ENCODE measurements at regions not wholly inside any gene's neighbourhood (a gene's known extent, or its start where the extent isn't known, plus 50 kb on each side); places are given as distances from the start of the nearest gene placed in this dataset.

GRCh38 chr4:28228561-28229491 is 1368.2 kb downstream of the STIM2 start:
- Histone ChIP-seq H3K27me3 (ENCODE audit: low read length) (no peaks in the 10 kb centered on the region), H3K4me2 (ENCODE audit: low read depth, low read length, poor library complexity, severe bottlenecking) (no peak overlapping the region), H4K20me1 (ENCODE audit: insufficient read depth, low read depth, low read length) (no peaks in the 10 kb centered on the region), H3K4me3 (ENCODE audit: low read length) (no peak overlapping the region), H3K36me3 (ENCODE audit: insufficient read depth, low read length) (no peaks in the 10 kb centered on the region), H3K9me3 (ENCODE audit: low read length) (peaks cover 11% of the 10 kb centered on the region), H2AFZ (ENCODE audit: low read length) (no peak overlapping the region), H3K4me1 (ENCODE audit: low read length) (no peaks in the 10 kb centered on the region), H3K9me2 (replicated peaks; ENCODE audit: insufficient read depth, low read length) (no peaks in the 10 kb centered on the region; the same call in 1 of the 2 replicates), H3K27ac (ENCODE audit: low read length) (no peak overlapping the region), H3K9ac (ENCODE audit: low read length) (no peak overlapping the region), H3K79me2 (ENCODE audit: low read length) (no peaks in the 10 kb centered on the region)
- no peak for DNase-seq

DNA sequence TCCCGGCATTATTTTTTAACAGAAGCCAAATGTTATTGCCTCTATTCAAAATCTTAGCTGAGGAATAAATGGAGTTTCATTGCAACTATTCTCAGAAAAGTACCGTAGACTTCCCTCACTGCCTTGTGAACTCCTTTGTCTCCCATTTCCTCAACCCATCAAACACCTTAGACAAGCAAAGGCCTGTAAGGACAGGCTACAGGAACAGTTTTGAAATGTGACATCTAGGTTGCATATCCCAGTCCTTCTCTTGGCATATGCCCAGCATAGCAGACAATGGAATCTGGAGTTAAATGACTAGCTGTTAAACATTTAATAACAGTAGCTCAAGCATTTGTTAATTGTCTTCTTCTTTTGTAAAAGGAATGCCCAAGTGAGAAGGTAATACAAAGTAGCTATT is 1371.7 kb downstream of the STIM2 start:
- DNase-seq = no peak
- Histone ChIP-seq H3K9me2 (replicated peaks; ENCODE audit: insufficient read depth, low read length) (no peaks in the 10 kb centered on the region; the same call in 1 of the 2 replicates), H3K27me3 (ENCODE audit: low read length) (no peaks in the 10 kb centered on the region), H3K4me2 (ENCODE audit: low read depth, low read length, poor library complexity, severe bottlenecking) (no peak overlapping the region), H3K9me3 (ENCODE audit: low read length) (peaks cover 11% of the 10 kb centered on the region), H3K9ac (ENCODE audit: low read length) (no peak overlapping the region), H3K79me2 (ENCODE audit: low read length) (no peaks in the 10 kb centered on the region), H3K4me1 (ENCODE audit: low read length) (no peaks in the 10 kb centered on the region), H2AFZ (ENCODE audit: low read length) (no peak overlapping the region), H3K36me3 (ENCODE audit: insufficient read depth, low read length) (no peaks in the 10 kb centered on the region), H4K20me1 (ENCODE audit: insufficient read depth, low read depth, low read length) (no peaks in the 10 kb centered on the region), H3K27ac (ENCODE audit: low read length) (no peak overlapping the region), H3K4me3 (ENCODE audit: low read length) (no peak overlapping the region)

GRCh38 chr4:28232951-28233350 is 1372.3 kb downstream of the STIM2 start:
- peaks cover 10% of the 10 kb centered on the region for H3K9me3 ChIP-seq (ENCODE audit: low read length)
- H4K20me1 ChIP-seq (ENCODE audit: insufficient read depth, low read depth, low read length) = no peaks in the 10 kb centered on the region
- H3K9me2 ChIP-seq (replicated peaks; ENCODE audit: insufficient read depth, low read length) = no peaks in the 10 kb centered on the region; the same call in 1 of the 2 replicates
- H3K79me2 ChIP-seq (ENCODE audit: low read length) = no peaks in the 10 kb centered on the region
- no peak overlapping the region for H2AFZ ChIP-seq (ENCODE audit: low read length)
- no peaks in the 10 kb centered on the region for H3K4me1 ChIP-seq (ENCODE audit: low read length)
- H3K4me3 ChIP-seq (ENCODE audit: low read length) = no peak overlapping the region
- no peaks in the 10 kb centered on the region for H3K27me3 ChIP-seq (ENCODE audit: low read length)
- no peak overlapping the region for H3K27ac ChIP-seq (ENCODE audit: low read length)
- H3K9ac ChIP-seq (ENCODE audit: low read length) = no peak overlapping the region
- H3K4me2 ChIP-seq (ENCODE audit: low read depth, low read length, poor library complexity, severe bottlenecking) = no peak overlapping the region
- H3K36me3 ChIP-seq (ENCODE audit: insufficient read depth, low read length) = no peaks in the 10 kb centered on the region
- DNase-seq = no peak

GRCh38 chr4:28233724-28234123 is 1373.1 kb downstream of the STIM2 start:
- Histone ChIP-seq H3K4me3 (ENCODE audit: low read length) (no peak overlapping the region), H3K4me2 (ENCODE audit: low read depth, low read length, poor library complexity, severe bottlenecking) (no peak overlapping the region), H3K9me2 (replicated peaks; ENCODE audit: insufficient read depth, low read length) (no peaks in the 10 kb centered on the region; the same call in 1 of the 2 replicates), H2AFZ (ENCODE audit: low read length) (no peak overlapping the region), H3K9ac (ENCODE audit: low read length) (no peak overlapping the region), H3K4me1 (ENCODE audit: low read length) (no peaks in the 10 kb centered on the region), H3K9me3 (ENCODE audit: low read length) (peaks cover 7% of the 10 kb centered on the region), H3K79me2 (ENCODE audit: low read length) (no peaks in the 10 kb centered on the region), H3K27ac (ENCODE audit: low read length) (no peak overlapping the region), H3K36me3 (ENCODE audit: insufficient read depth, low read length) (no peaks in the 10 kb centered on the region), H4K20me1 (ENCODE audit: insufficient read depth, low read depth, low read length) (no peaks in the 10 kb centered on the region), H3K27me3 (ENCODE audit: low read length) (no peaks in the 10 kb centered on the region)
- no peak for DNase-seq

- no peak overlapping the region for H2AFZ ChIP-seq (ENCODE audit: low read length)
- no peaks in the 10 kb centered on the region for H3K9me2 ChIP-seq (replicated peaks; ENCODE audit: insufficient read depth, low read length)
- no peaks in the 10 kb centered on the region for H3K27me3 ChIP-seq (ENCODE audit: low read length)
- H3K9ac ChIP-seq (ENCODE audit: low read length) = no peak overlapping the region
- no peaks in the 10 kb centered on the region for H3K79me2 ChIP-seq (ENCODE audit: low read length)
- no peaks in the 10 kb centered on the region for H3K36me3 ChIP-seq (ENCODE audit: insufficient read depth, low read length)
- H3K9me3 ChIP-seq (ENCODE audit: low read length) = peaks cover 9% of the 10 kb centered on the region
- H3K4me1 ChIP-seq (ENCODE audit: low read length) = no peaks in the 10 kb centered on the region
- no peak overlapping the region for H3K27ac ChIP-seq (ENCODE audit: low read length)
- H3K4me2 ChIP-seq (ENCODE audit: low read depth, low read length, poor library complexity, severe bottlenecking) = no peak overlapping the region
- H4K20me1 ChIP-seq (ENCODE audit: insufficient read depth, low read depth, low read length) = no peaks in the 10 kb centered on the region
- no peak overlapping the region for H3K4me3 ChIP-seq (ENCODE audit: low read length)
- no peak for DNase-seq
These were observed 1378.2 kb downstream of the STIM2 start for GRCh38 chr4:28238876-28239275.

- Histone ChIP-seq H2AFZ (ENCODE audit: low read length) (no peak overlapping the region), H3K27me3 (ENCODE audit: low read length) (no peaks in the 10 kb centered on the region), H3K9me2 (replicated peaks; ENCODE audit: insufficient read depth, low read length) (no peaks in the 10 kb centered on the region), H3K9me3 (ENCODE audit: low read length) (peaks cover 9% of the 10 kb centered on the region), H3K4me2 (ENCODE audit: low read depth, low read length, poor library complexity, severe bottlenecking) (no peak overlapping the region), H3K9ac (ENCODE audit: low read length) (no peak overlapping the region), H3K27ac (ENCODE audit: low read length) (no peak overlapping the region), H4K20me1 (ENCODE audit: insufficient read depth, low read depth, low read length) (no peaks in the 10 kb centered on the region), H3K36me3 (ENCODE audit: insufficient read depth, low read length) (no peaks in the 10 kb centered on the region), H3K4me3 (ENCODE audit: low read length) (no peak overlapping the region), H3K4me1 (ENCODE audit: low read length) (no peaks in the 10 kb centered on the region), H3K79me2 (ENCODE audit: low read length) (no peaks in the 10 kb centered on the region)
- no peak for DNase-seq
These were observed 1380.4 kb downstream of the STIM2 start for GRCh38 chr4:28241021-28241420.

DNA sequence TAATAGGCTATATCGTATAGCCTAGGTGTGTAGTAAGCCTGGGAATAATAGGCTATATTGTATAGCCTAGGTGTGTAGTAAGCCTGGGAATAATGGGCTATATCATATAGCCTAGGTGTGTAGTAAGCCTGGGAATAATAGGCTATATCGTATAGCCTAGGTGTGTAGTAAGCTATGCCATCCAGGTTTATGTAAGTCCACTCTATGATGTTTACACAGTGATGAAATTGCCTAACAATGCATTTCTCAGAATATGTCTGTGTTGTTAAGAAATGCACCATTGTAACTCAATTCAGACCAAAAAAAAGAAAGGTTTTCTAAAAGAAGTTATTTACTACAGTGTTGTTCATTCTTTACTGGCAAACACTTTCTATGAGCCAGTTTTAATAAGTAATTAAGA is 1387.2 kb downstream of the STIM2 start:
- no peak overlapping the region for H3K4me2 ChIP-seq (ENCODE audit: low read depth, low read length, poor library complexity, severe bottlenecking)
- H3K4me1 ChIP-seq (ENCODE audit: low read length) = no peaks in the 10 kb centered on the region
- H2AFZ ChIP-seq (ENCODE audit: low read length) = no peak overlapping the region
- DNase-seq = no peak
- H3K9me2 ChIP-seq (replicated peaks; ENCODE audit: insufficient read depth, low read length) = no peaks in the 10 kb centered on the region
- no peak overlapping the region for H3K9ac ChIP-seq (ENCODE audit: low read length)
- H4K20me1 ChIP-seq (ENCODE audit: insufficient read depth, low read depth, low read length) = no peaks in the 10 kb centered on the region
- H3K79me2 ChIP-seq (ENCODE audit: low read length) = no peaks in the 10 kb centered on the region
- no peaks in the 10 kb centered on the region for H3K36me3 ChIP-seq (ENCODE audit: insufficient read depth, low read length)
- H3K27me3 ChIP-seq (ENCODE audit: low read length) = no peaks in the 10 kb centered on the region
- H3K4me3 ChIP-seq (ENCODE audit: low read length) = no peak overlapping the region
- H3K9me3 ChIP-seq (ENCODE audit: low read length) = peaks cover 7% of the 10 kb centered on the region
- no peak overlapping the region for H3K27ac ChIP-seq (ENCODE audit: low read length)

DNA sequence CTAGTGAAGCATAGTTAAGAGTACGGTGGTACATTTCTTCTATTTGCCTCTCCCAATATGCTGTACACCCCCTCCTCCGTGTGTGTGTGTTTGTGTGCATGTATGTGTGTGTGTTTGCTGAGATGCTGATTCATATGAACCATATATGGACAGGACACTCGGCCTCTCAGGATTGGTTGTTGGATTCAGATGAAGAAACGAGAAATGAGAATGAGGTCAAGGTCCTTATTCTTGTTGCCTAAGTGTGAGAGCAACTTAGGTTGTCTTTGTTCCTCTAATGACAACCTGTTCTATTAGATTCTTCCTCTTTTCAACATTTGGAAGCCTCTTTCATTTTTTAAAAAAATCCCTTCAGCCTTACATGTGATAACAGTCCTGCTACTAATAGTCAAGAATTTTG is 1387.6 kb downstream of the STIM2 start:
- DNase-seq = no peak
- Histone ChIP-seq H4K20me1 (ENCODE audit: insufficient read depth, low read depth, low read length) (no peaks in the 10 kb centered on the region), H3K4me2 (ENCODE audit: low read depth, low read length, poor library complexity, severe bottlenecking) (no peak overlapping the region), H3K79me2 (ENCODE audit: low read length) (no peaks in the 10 kb centered on the region), H3K4me1 (ENCODE audit: low read length) (no peaks in the 10 kb centered on the region), H3K36me3 (ENCODE audit: insufficient read depth, low read length) (no peaks in the 10 kb centered on the region), H3K27me3 (ENCODE audit: low read length) (no peaks in the 10 kb centered on the region), H3K4me3 (ENCODE audit: low read length) (no peak overlapping the region), H3K9ac (ENCODE audit: low read length) (no peak overlapping the region), H3K27ac (ENCODE audit: low read length) (no peak overlapping the region), H2AFZ (ENCODE audit: low read length) (no peak overlapping the region), H3K9me3 (ENCODE audit: low read length) (peaks cover 10% of the 10 kb centered on the region), H3K9me2 (replicated peaks; ENCODE audit: insufficient read depth, low read length) (no peaks in the 10 kb centered on the region)

Measured in Karpas-422 (cell line).